GM19452 (cell line): ENCODE measurements at regions not wholly inside any gene's neighbourhood (a gene's known extent, or its start where the extent isn't known, plus 50 kb on each side); places are given as distances from the start of the nearest gene placed in this dataset.
"Not testable (repeated sequence)": the region's sequence is repeated elsewhere in the genome, so short reads cannot be mapped to it uniquely, and the experiment has no call there.

ENCODE experiments used
- ATAC-seq: cut with Tn5 transposase; IDR thresholded peaks from one replicate; pipeline ENCODE4 v1.9.1; 2021; ENCODE audit not compliant: unreplicated experiment

DNA sequence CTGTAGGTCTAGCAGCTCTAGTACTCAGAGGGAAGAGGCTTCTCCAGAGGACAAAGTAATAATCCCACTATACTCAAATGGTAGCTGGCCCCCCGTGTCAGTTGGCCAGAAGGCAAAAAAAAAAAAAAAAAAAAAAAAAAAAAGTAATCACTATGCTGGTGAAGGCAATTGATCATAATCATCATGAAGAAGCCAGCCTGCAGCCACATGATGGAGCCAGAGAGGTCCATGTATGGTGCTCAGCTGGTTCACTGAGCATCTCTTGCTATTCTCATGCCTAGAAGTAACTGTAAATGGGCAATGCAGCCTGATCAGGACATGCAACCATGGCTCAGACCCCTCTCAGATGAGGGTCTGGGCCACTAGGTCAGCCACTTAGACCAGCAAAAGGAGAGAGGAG lies 378.8 kb downstream of the MED13L start:
- ATAC-seq = no peak

- no peak for ATAC-seq
Observed at GRCh38 chr12:115897729-115898128, 379.8 kb downstream of the MED13L start.

DNA sequence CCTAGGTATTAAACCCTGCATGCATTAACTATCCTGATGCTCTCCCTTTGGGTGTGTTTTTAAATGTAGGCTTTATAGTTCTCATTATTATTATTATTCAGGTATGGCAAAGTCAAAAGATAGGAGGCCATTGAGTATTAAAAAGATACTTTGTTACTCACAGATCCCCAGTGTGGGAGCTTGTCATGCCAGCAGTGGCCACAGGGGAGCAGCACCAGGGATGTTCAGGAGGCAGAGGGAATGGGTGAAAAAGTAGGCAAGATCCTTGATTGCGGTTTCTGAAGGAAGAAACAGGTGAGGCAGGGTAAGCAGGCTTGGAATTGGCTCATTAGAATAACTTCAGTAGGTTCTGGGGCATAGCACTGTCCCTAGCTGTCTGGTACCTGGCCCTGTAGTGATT lies 382.2 kb downstream of the MED13L start:
- ATAC-seq = no peak

DNA sequence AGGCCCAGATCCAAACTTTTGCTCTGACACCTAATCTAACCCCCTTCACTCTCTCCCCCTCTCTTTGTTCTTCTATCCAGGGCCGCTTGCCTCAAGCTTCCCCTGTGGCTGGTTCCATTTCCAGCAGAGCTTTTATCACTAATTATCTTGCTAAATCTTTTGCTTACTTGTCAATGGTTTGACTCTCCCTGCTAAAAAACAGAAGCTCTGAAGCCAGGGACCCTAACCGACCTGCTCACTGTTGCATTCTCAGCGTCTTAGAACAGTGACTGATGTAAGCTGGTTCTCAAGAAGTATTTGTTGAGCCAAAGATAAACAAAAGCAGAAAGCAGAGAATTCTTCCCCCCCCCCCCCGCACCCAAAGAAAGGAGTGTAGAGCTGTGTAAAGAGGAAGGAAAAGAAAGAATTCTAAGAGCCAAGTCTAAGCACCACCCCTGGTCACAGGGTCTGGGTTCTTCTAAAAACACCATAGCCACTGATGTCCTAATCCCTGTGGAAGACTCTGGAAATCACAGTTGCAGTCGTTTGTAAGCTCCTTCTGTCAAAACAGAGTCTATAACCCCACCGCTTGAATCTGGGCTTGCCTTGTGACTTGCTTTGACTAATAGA lies 385.8 kb downstream of the MED13L start:
- no peak for ATAC-seq

- no peak for ATAC-seq
Observed at GRCh38 chr12:115886666-115887065, 390.8 kb downstream of the MED13L start.

DNA sequence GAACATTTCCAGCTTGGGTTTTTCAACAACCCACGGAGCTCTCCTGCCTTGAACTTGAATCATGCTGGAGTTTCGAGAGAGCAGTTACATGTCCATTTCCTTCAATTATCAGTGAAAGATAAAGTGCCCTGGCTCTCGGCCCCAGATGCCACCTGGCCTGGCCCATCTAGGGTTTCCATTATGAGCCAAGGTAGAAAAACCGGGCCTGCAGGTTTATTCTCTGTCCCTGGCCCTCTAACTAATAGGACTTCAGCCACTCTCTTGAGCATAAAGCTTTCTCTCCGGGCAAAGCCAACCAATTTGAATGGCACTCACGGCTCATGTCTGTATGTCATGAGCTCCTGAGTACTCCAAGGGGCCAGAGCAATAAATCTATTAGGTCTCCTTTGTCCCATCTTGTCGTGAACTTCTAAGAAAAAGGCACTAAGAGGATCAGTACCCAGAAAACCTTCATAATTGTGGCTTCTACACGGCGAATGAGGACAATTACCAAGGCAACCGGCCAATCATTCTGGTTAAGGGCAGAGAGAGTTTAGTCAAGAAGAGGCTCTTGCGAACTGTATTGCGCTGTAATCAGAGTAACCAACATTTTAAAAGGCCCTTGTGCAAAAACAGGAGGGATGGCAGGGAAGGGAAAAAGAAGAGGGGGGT lies 392.3 kb downstream of the MED13L start:
- no peak for ATAC-seq

DNA sequence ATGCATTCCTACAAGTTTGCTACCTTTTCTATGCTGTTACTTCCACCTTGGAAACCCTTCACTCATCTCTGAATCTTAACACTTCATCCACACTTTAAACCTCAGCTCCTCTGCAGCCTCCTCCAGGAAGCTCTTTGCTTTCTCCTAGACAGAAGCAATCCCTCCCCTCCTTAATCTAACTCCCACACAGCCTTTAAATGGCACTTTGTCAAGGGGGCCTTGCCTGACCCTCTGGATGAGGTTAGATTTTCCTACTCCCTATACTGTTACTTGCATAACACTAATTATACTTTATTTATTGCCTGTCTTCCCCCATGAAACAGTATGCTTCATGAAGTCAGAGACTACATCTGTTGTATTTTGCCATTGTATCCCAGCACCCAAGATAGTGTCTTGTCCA lies 394.6 kb downstream of the MED13L start:
- no peak for ATAC-seq

GRCh38 chr12:115880238-115880637 lies 397.3 kb downstream of the MED13L start:
- ATAC-seq = no peak

GRCh38 chr12:115879354-115879753 lies 398.1 kb downstream of the MED13L start:
- no peak for ATAC-seq

DNA sequence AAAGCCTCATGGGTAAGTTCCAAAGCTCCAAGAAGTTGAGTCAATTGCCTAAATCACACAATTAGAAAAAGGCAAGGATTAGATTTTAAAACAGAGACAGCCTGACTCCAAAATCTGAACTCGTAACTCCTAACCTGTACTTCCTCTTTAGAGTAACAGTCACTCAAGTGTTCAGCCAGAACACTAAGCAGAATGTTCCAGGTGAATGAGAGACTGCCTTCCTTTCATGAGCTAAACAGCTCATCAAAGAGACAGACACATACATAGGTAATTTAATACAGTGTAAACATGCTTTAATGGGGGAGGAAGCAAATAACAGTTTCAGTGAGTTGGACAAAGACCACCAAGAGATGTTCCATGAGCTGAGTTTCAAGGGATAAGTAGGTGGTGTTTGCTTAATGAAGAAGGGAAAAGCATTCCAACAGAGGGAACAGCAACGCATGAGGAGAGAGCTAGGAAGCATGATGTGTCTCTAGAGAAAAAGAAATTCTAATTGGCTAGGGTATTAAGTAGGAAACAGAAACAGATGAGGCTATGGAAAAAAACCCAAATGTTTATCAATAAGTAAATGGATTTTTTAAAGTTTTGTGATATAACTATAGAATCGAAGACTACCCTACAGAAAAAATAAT lies 403.9 kb downstream of the MED13L start:
- no peak for ATAC-seq

DNA sequence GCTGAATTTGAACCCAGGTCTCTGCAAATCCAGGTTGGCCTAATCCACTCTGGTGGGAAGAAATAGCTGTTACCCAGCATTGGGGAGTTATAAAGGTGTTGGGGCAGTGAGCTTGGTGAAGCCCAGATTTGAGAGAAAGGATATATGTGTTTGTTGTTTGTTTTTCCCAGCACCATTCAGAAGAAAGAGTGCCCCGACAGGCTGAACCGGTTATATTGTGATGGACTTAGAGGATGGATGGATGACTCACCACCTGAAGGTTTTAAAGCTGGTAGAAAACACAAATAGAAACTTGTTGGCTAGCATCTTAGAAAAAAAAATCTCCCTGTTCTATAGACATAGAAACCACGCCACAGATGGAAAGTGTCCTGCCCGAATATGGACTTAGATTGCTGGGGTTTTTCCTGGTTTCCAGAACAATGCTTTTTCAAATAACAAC lies 404.6 kb downstream of the MED13L start:
- ATAC-seq = no peak

- ATAC-seq = no peak
Observed at GRCh38 chr12:115872212-115872611, 405.3 kb downstream of the MED13L start.

DNA sequence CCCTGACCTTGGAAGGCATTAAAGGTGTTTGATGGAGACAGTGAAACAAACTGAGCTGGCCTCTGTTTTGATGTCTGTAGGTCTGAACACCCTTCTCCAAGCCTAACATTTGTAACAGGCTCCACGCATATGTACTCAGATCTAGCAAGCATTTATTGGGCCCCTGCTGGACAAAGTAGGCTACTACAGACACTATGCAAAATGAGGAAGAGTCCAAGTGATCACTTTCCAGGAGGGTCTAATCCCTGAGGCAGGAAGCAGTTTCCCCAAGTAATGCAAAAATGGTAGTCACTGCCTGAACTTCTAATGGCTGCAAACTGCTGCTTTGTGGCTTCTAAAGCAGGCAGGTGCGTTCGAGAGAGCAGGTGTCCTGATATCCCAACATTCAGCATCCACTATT lies 405.8 kb downstream of the MED13L start:
- no peak for ATAC-seq

DNA sequence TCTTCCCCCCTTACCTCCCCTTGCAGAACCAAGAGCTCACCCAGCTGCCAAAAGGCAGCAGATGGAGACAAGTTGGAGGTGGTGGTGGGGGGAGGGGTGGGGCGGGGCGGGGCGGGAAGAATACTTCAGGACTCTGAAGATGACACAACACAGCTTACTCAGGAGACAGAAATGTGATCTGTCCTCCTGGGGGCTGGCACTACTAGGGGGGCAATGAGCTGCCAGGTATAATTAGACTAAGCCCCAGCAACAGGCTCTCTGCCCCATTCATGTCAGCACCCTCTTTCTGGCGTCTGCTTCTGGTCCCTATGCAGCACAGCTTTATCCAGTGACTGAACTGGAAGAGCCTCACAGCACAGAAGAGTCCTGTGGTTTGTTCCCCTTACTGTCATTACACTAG lies 407.0 kb downstream of the MED13L start:
- ATAC-seq = no peak

GRCh38 chr12:115870021-115870420 lies 407.5 kb downstream of the MED13L start:
- ATAC-seq = no peak

DNA sequence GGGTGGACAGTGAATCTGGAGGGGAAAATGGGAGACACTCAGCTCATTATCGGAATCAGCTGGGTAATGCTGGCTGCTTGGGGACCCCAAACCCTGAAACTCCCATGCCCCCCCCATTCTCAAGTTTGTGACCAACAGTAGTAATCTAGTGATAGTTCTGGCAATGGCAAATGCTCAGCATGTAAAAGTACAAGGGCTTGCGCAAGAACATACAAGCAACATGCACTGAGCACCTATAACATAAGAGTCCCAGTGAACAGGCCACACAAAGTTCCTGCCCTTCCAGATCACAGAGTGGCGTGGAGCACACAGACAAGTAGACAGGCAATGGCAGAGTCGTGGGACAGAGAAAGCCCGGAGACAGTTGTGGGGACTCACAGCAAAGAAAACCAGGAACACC lies 407.9 kb downstream of the MED13L start:
- no peak for ATAC-seq

GRCh38 chr12:115868624-115869023 lies 408.9 kb downstream of the MED13L start:
- ATAC-seq = no peak

DNA sequence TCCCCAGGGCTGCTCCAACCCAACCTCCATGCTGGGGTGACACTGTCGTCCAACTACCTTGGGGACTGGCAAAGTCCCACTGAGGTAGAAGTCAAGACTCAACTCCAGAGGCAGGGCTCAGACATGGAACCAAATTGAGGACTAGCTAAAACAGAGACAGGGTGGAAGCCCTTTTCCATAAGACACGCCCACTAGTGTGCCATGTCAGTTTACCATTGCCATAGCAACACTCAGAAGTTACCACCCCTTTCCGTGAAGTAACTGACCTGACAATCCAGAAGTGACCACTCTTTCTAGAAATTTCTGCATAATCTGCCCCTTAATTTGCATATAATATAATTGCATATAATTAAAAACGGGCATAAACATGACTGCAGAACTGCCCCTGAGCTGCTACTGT lies 409.6 kb downstream of the MED13L start:
- no peak for ATAC-seq

DNA sequence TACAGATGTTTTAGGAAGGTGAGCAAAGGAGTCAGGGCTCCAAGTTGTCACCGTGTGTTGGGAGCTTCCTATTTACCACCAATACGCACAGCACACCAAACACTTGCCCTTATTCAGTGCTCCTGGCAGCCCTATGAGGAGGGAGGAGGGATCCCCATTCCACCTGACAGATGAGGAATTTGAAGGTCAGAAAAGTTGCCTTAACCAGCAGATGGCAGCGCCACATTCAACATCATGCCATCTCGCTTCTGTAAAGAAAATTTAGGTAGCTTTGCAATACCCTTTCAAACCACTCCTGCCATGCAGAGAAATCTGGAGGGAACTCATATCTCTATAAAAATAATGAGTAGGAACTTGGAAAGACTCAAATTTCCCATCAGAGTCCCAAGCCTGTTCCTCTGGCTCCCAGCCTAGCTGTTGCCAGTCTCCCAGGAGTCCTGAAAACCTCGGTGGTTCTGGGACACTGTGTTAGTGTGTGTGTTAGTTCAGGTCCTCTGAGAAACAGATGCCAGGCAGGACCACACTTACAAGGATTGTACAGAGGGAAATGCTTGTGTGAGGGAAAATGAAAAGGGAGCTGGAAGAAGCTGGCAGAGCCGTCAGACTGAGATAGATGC lies 410.5 kb downstream of the MED13L start:
- ATAC-seq = no peak

DNA sequence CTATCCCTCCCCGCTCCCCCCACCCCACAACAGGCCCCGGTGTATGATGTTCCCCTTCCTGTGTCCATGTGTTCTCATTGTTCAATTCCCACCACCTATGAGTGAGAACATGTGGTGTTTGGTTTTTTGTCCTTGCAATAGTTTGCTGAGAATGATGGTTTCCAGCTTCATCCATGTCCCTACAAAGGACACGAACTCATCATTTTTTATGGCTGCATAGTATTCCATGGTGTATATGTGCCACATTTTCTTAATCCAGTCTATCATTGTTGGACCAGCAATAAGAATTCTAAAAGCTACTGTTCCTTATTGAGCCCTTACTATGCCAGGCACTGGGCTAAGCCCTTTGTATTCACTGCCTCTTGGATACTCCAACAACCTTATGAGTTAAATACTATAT lies 411.2 kb downstream of the MED13L start:
- not testable (repeated sequence) for ATAC-seq

- ATAC-seq = no peak
Observed at GRCh38 chr12:115864396-115864795, 413.1 kb downstream of the MED13L start.

DNA sequence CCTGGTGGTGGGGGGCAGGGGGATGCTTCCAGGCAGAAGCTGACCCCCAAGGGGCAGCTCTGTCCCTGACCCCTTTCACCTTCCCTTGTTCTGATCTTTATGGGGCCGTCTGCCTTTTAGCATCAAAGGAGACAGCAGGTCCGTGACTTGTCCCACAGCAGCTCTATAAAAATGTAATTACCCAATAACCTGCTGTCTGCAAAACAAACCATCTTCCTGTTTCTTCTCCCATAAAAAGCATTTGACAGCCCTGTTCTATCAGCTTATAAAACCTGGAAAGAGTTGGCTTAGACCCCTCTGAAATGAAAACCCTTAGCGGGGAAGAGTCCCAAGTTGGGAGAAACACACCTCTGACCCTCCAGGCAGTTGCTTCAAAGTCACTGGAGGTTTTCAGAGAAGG lies 416.9 kb downstream of the MED13L start:
- no peak for ATAC-seq
